ENCODE measurements at regions not wholly inside any gene's neighbourhood (a gene's known extent, or its start where the extent isn't known, plus 50 kb on each side); places are given as distances from the start of the nearest gene placed in this dataset.

DNA sequence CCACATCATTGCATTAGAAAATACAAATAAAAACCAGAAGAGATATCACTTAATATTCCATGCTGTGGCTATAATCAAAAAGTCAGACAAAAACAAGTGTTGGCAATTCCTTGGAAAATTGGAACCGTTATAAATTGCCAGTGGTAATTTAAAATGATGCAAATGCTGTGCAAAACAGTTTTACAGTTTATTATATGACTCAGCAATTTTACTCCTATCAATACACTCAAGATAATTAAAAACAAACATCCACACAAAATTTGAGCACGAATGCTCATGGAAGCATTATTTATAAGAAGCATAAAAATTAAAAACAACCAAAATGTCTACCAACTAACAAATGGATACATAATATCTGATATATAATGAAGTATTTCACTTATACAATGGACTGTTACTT, 728.8 kb downstream of the CBLN2 start:
- POLR2A ChIA-PET, result no interaction called here
- in situ Hi-C loops (cut with HindIII; ENCODE audit: extremely low pct_ligation_motif_present, low pct_unique_long_range_greater_than_20kb), result no loop called here

DNA sequence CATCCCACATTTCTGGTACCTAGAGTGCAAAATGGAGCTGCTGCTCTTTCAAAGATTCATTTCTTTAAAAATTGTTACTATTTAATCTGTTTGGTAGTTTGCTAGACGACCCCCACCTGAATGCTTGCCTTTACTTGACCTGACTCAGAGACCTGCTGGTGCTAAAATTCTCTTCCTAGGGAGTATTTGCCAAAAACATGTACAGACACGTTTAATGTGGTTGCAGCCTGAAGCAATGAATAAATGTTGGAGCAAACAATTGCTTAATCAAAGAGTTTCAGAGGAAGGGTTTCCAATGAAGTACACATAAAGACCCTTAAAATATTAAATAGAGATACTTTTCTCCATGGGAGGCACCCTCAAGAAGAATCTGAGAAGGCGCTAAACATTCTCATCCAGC, 734.4 kb downstream of the CBLN2 start:
- DNase-seq (ENCODE audit: low spot score) (no peak), FAIRE-seq (no peak), ATAC-seq (no peak)
- in situ Hi-C loops (cut with HindIII; ENCODE audit: extremely low pct_ligation_motif_present, low pct_unique_long_range_greater_than_20kb) (no loop called here), intact Hi-C loops (cut with micrococcal nuclease; ENCODE audit: unreplicated experiment) (no loop called here)
- H3K36me3 ChIP-seq (replicated peaks in 1 of 2; ENCODE audit: control insufficient read depth in 1 of 2, insufficient read depth in 2 of 2, low read length in 2 of 2), result no peaks in the 10 kb centered on the region
- peaks cover 6% of the 10 kb centered on the region; the same call in 1 of the 2 replicates for H3K9me3 ChIP-seq (ENCODE audit: low read length)
- 11% methylated on average over 3 of the region's 3 CpGs for WGBS (ENCODE audit: low lambda C conversion rate)
- H3K79me2 ChIP-seq (ENCODE audit: insufficient read depth, low read length), result no peaks in the 10 kb centered on the region
- no peaks in the 10 kb centered on the region for H4K20me1 ChIP-seq (ENCODE audit: insufficient read depth, low read length)
- CTCF ChIA-PET (ENCODE audit: low intra/inter-chr PET ratio, low total read pairs), result no interaction called here
- H3K27ac ChIP-seq (ENCODE audit: extremely low read length, insufficient read depth, low read length), result no peak overlapping the region
- no peak overlapping the region for H3K4me2 ChIP-seq (ENCODE audit: low read depth, low read length)
- H3K27me3 ChIP-seq (ENCODE audit: control insufficient read depth in 1 of 2, insufficient read depth in 2 of 2, low read length in 2 of 2), result no peaks in the 10 kb centered on the region
- POLR2A ChIA-PET, result no interaction called here
- H3K4me1 ChIP-seq (ENCODE audit: insufficient read depth, low read length), result no peaks in the 10 kb centered on the region
- H3K9ac ChIP-seq (ENCODE audit: insufficient read depth, low read depth, low read length), result no peak overlapping the region
- TF ChIP-seq ELF1 (CRISPR knock-in tag; IDR thresholded peaks at IDR 0.05), result no peak
- no peak for TF ChIP-seq DR1 (CRISPR knock-in tag; IDR thresholded peaks at IDR 0.05)
- TF ChIP-seq SMARCE1 (IDR thresholded peaks at IDR 0.05; ENCODE audit: borderline replicate concordance), result no peak
- no peak overlapping the region for H3K4me3 ChIP-seq (replicated peaks in 1 of 3; ENCODE audit: insufficient read depth in 1 of 3, low read depth in 2 of 3, low read length in 3 of 3)
- H2AFZ ChIP-seq (ENCODE audit: low read length), result no peak overlapping the region
- BruUV-seq (replicated peaks), result no TSS peak

More for the DNA sequence above, 728.8 kb downstream of the CBLN2 start:
- peaks cover 6% of the 10 kb centered on the region; the same call in 1 of the 2 replicates for H3K9me3 ChIP-seq (ENCODE audit: low read length)
- DNase-seq (ENCODE audit: low spot score) (no peak), ATAC-seq (no peak), FAIRE-seq (no peak)
- H2AFZ ChIP-seq (ENCODE audit: low read length), result no peak overlapping the region
- peak; percentile 79 for TF ChIP-seq NFE2L2 (IDR thresholded peaks at IDR 0.05; ENCODE audit: low read length)
- TF ChIP-seq MAFF (IDR thresholded peaks at IDR 0.05; ENCODE audit: low read depth, low read length), result peak; percentile 86
- TF ChIP-seq MAFK (conservative IDR thresholded peaks at IDR 0.05 in 1 of 2, IDR thresholded peaks at IDR 0.05 in 1 of 2; ENCODE audit: low read length in 2 of 2), result peak; percentile 77 to 89
- no peak for TF ChIP-seq ZNF567 (CRISPR knock-in tag; IDR thresholded peaks at IDR 0.05; ENCODE audit: borderline replicate concordance)
- TF ChIP-seq WIZ (CRISPR knock-in tag; IDR thresholded peaks at IDR 0.05), result no peak
- 2% methylated on average over 2 of the region's 2 CpGs for WGBS (ENCODE audit: low lambda C conversion rate)
- no TSS peak for BruUV-seq (replicated peaks)
- H3K4me2 ChIP-seq (ENCODE audit: low read depth, low read length), result no peak overlapping the region
- no peaks in the 10 kb centered on the region for H3K36me3 ChIP-seq (replicated peaks in 1 of 2; ENCODE audit: control insufficient read depth in 1 of 2, insufficient read depth in 2 of 2, low read length in 2 of 2)
- CTCF ChIA-PET (ENCODE audit: low intra/inter-chr PET ratio, low total read pairs), result no interaction called here
- no peak overlapping the region for H3K4me3 ChIP-seq (replicated peaks in 1 of 3; ENCODE audit: insufficient read depth in 1 of 3, low read depth in 2 of 3, low read length in 3 of 3)
- no peaks in the 10 kb centered on the region for H4K20me1 ChIP-seq (ENCODE audit: insufficient read depth, low read length)
- no peaks in the 10 kb centered on the region for H3K4me1 ChIP-seq (ENCODE audit: insufficient read depth, low read length)
- H3K9ac ChIP-seq (ENCODE audit: insufficient read depth, low read depth, low read length), result no peak overlapping the region
- intact Hi-C loops (cut with micrococcal nuclease; ENCODE audit: unreplicated experiment), result no loop called here
- no peaks in the 10 kb centered on the region for H3K79me2 ChIP-seq (ENCODE audit: insufficient read depth, low read length)
- no peaks in the 10 kb centered on the region for H3K27me3 ChIP-seq (ENCODE audit: control insufficient read depth in 1 of 2, insufficient read depth in 2 of 2, low read length in 2 of 2)
- H3K27ac ChIP-seq (ENCODE audit: extremely low read length, insufficient read depth, low read length), result no peak overlapping the region

All from HepG2 (cell line).